ENCODE measurements at regions not wholly inside any gene's neighbourhood (a gene's known extent, or its start where the extent isn't known, plus 50 kb on each side); places are given as distances from the start of the nearest gene placed in this dataset.
"Not testable (repeated sequence)": the region's sequence is repeated elsewhere in the genome, so short reads cannot be mapped to it uniquely, and the experiment has no call there.

- H3K4me1 ChIP-seq, result no peaks in the 10 kb centered on the region
- DNase-seq (ENCODE audit: extremely low spot score in 2 of 2), result no peak
- intact Hi-C loops (cut with DNase I), result no loop called here
These were observed 454.6 kb upstream of the TUSC1 start for GRCh38 chr9:26132746-26133312.

GRCh38 chr9:26131886-26132285 lies 453.6 kb upstream of the TUSC1 start:
- intact Hi-C loops (cut with DNase I), result no loop called here
- no peak overlapping the region for H3K27ac ChIP-seq
- H3K4me3 ChIP-seq, result no peak overlapping the region
- no peaks in the 10 kb centered on the region for H3K4me1 ChIP-seq
- no peaks in the 10 kb centered on the region for H3K27me3 ChIP-seq
- H3K36me3 ChIP-seq, result no peaks in the 10 kb centered on the region
- DNase-seq (ENCODE audit: extremely low spot score in 2 of 2), result no peak
- TF ChIP-seq CTCF (IDR thresholded peaks at IDR 0.05) (no peak), POLR2A (IDR thresholded peaks at IDR 0.05) (no peak), POLR2AphosphoS5 (IDR thresholded peaks at IDR 0.05; ENCODE audit: insufficient read depth in 1 of 2, low read depth in 1 of 2) (no peak)
- no peaks in the 10 kb centered on the region for H3K9me3 ChIP-seq

More at GRCh38 chr9:26132746-26133312, 454.6 kb upstream of the TUSC1 start:
- H3K36me3 ChIP-seq, result no peaks in the 10 kb centered on the region
- H3K27ac ChIP-seq, result no peak overlapping the region
- no peak for TF ChIP-seq CTCF (IDR thresholded peaks at IDR 0.05)
- H3K4me3 ChIP-seq, result no peak overlapping the region
- H3K27me3 ChIP-seq, result no peaks in the 10 kb centered on the region
- H3K9me3 ChIP-seq, result no peaks in the 10 kb centered on the region

GRCh38 chr9:26129217-26129616 lies 451.0 kb upstream of the TUSC1 start:
- H3K27me3 ChIP-seq, result no peaks in the 10 kb centered on the region
- intact Hi-C loops (cut with DNase I), result no loop called here
- no peaks in the 10 kb centered on the region for H3K4me1 ChIP-seq
- TF ChIP-seq POLR2AphosphoS5 (IDR thresholded peaks at IDR 0.05; ENCODE audit: insufficient read depth in 1 of 2, low read depth in 1 of 2), result no peak
- TF ChIP-seq CTCF (IDR thresholded peaks at IDR 0.05), result no peak
- TF ChIP-seq POLR2A (IDR thresholded peaks at IDR 0.05), result no peak
- no peak overlapping the region for H3K27ac ChIP-seq
- no peak overlapping the region for H3K4me3 ChIP-seq
- no peaks in the 10 kb centered on the region for H3K36me3 ChIP-seq
- no peak for DNase-seq (ENCODE audit: extremely low spot score in 2 of 2)
- no peaks in the 10 kb centered on the region for H3K9me3 ChIP-seq

GRCh38 chr9:26125693-26126092 lies 447.4 kb upstream of the TUSC1 start:
- DNase-seq (ENCODE audit: extremely low spot score in 2 of 2), result no peak
- Histone ChIP-seq H3K27me3 (no peaks in the 10 kb centered on the region), H3K27ac (no peak overlapping the region), H3K4me1 (no peaks in the 10 kb centered on the region), H3K36me3 (no peaks in the 10 kb centered on the region), H3K4me3 (no peak overlapping the region), H3K9me3 (no peaks in the 10 kb centered on the region)
- intact Hi-C loops (cut with DNase I), result no loop called here
- TF ChIP-seq POLR2A (IDR thresholded peaks at IDR 0.05) (no peak), POLR2AphosphoS5 (IDR thresholded peaks at IDR 0.05; ENCODE audit: insufficient read depth in 1 of 2, low read depth in 1 of 2) (no peak), CTCF (IDR thresholded peaks at IDR 0.05) (no peak)

GRCh38 chr9:26116085-26116484 lies 437.8 kb upstream of the TUSC1 start:
- DNase-seq (ENCODE audit: extremely low spot score in 2 of 2); H3K4me3 ChIP-seq; H3K9me3 ChIP-seq; intact Hi-C loops (cut with DNase I); H3K36me3 ChIP-seq; H3K27ac ChIP-seq; H3K4me1 ChIP-seq; H3K27me3 ChIP-seq: not testable (repeated sequence)

GRCh38 chr9:26112724-26113123 lies 434.5 kb upstream of the TUSC1 start:
- H3K36me3 ChIP-seq, result no peaks in the 10 kb centered on the region
- intact Hi-C loops (cut with DNase I), result no loop called here
- H3K27ac ChIP-seq, result no peak overlapping the region
- no peaks in the 10 kb centered on the region for H3K4me1 ChIP-seq
- no peak overlapping the region for H3K4me3 ChIP-seq
- no peaks in the 10 kb centered on the region for H3K27me3 ChIP-seq
- TF ChIP-seq POLR2AphosphoS5 (IDR thresholded peaks at IDR 0.05; ENCODE audit: insufficient read depth in 1 of 2, low read depth in 1 of 2) (no peak), POLR2A (IDR thresholded peaks at IDR 0.05) (no peak), CTCF (IDR thresholded peaks at IDR 0.05) (no peak)
- H3K9me3 ChIP-seq, result no peaks in the 10 kb centered on the region
- DNase-seq (ENCODE audit: extremely low spot score in 2 of 2), result no peak
